ENCODE measurements at regions not wholly inside any gene's neighbourhood (a gene's known extent, or its start where the extent isn't known, plus 50 kb on each side); places are given as distances from the start of the nearest gene placed in this dataset.

GRCh38 chr10:4733150-4733842, 92.7 kb upstream of the AKR1E2 start:
- DNase-seq (ENCODE audit: low read depth): no peak

GRCh38 chr10:4730998-4731397, 95.0 kb upstream of the AKR1E2 start:
- no peak for DNase-seq (ENCODE audit: low read depth)

- no peak for DNase-seq (ENCODE audit: low read depth)
Measured at GRCh38 chr10:4725917-4726606, 99.9 kb upstream of the AKR1E2 start.

GRCh38 chr10:4723860-4724259, 102.1 kb upstream of the AKR1E2 start:
- no peak for DNase-seq (ENCODE audit: low read depth)

GRCh38 chr10:4721999-4722753, 103.8 kb upstream of the AKR1E2 start:
- DNase-seq (ENCODE audit: low read depth): no peak

- no peak for DNase-seq (ENCODE audit: low read depth)
Measured at GRCh38 chr10:4720463-4720862, 105.5 kb upstream of the AKR1E2 start.

GRCh38 chr10:4719671-4720070, 106.3 kb upstream of the AKR1E2 start:
- no peak for DNase-seq (ENCODE audit: low read depth)

- DNase-seq (ENCODE audit: low read depth): no peak
Measured at GRCh38 chr10:4719036-4719435, 107.0 kb upstream of the AKR1E2 start.

GRCh38 chr10:4718544-4718943, 107.5 kb upstream of the AKR1E2 start:
- DNase-seq (ENCODE audit: low read depth): no peak

- no peak for DNase-seq (ENCODE audit: low read depth)
Measured at GRCh38 chr10:4717670-4718069, 108.3 kb upstream of the AKR1E2 start.

GRCh38 chr10:4710858-4711257, 115.1 kb upstream of the AKR1E2 start:
- no peak for DNase-seq (ENCODE audit: low read depth)

GRCh38 chr10:4708123-4708759, 117.8 kb upstream of the AKR1E2 start:
- DNase-seq (ENCODE audit: low read depth): no peak

GRCh38 chr10:4707221-4707620, 118.8 kb upstream of the AKR1E2 start:
- DNase-seq (ENCODE audit: low read depth): no peak

GRCh38 chr10:4704034-4704545, 121.9 kb upstream of the AKR1E2 start:
- DNase-seq (ENCODE audit: low read depth): no peak

- DNase-seq (ENCODE audit: low read depth): no peak
Measured at GRCh38 chr10:4701016-4701415, 125.0 kb upstream of the AKR1E2 start.

GRCh38 chr10:4699950-4700730, 125.9 kb upstream of the AKR1E2 start:
- DNase-seq (ENCODE audit: low read depth): no peak

- no peak for DNase-seq (ENCODE audit: low read depth)
Measured at GRCh38 chr10:4698075-4698474, 127.9 kb upstream of the AKR1E2 start.

- no peak for DNase-seq (ENCODE audit: low read depth)
Measured at GRCh38 chr10:4696186-4696585, 129.8 kb upstream of the AKR1E2 start.

GRCh38 chr10:4693967-4694366, 132.0 kb upstream of the AKR1E2 start:
- DNase-seq (ENCODE audit: low read depth): no peak

GRCh38 chr10:4692206-4692605, 133.8 kb upstream of the AKR1E2 start:
- no peak for DNase-seq (ENCODE audit: low read depth)

- no peak for DNase-seq (ENCODE audit: low read depth)
Measured at GRCh38 chr10:4691776-4692175, 134.2 kb upstream of the AKR1E2 start.

GRCh38 chr10:4691301-4691700, 134.7 kb upstream of the AKR1E2 start:
- DNase-seq (ENCODE audit: low read depth): no peak

Data from T-helper 22 cell (primary cell).